GM18951 (cell line): ENCODE measurements at regions not wholly inside any gene's neighbourhood (a gene's known extent, or its start where the extent isn't known, plus 50 kb on each side); places are given as distances from the start of the nearest gene placed in this dataset.

Source experiments
- POLR2A ChIP-seq: IDR thresholded peaks from 4 replicates; pipeline ENCODE4 v1.6.1; 2011; ENCODE audit warnings: mild to moderate bottlenecking; ENCODE audit not compliant: insufficient read length, insufficient read depth; ENCODE audit errors: extremely low read depth
- in situ Hi-C: fragments of 300-500 bp; cut with MboI; formaldehyde crosslinking; loops from one replicate; pipeline ENCODE4 v1.12.0; 2022; ENCODE audit warnings: low sequenced_read_pairs, mixed read lengths, inconsistent platforms; ENCODE audit not compliant: unreplicated experiment

GRCh38 chr6:163826629-163827028 is 412.1 kb downstream of the QKI start:
- no peak for TF ChIP-seq POLR2A
- in situ Hi-C loops: no loop called here

GRCh38 chr6:163825033-163825432 is 410.5 kb downstream of the QKI start:
- TF ChIP-seq POLR2A: no peak

GRCh38 chr6:163823577-163823976 is 409.1 kb downstream of the QKI start:
- in situ Hi-C loops: no loop called here
- no peak for TF ChIP-seq POLR2A

More at GRCh38 chr6:163825033-163825432, 410.5 kb downstream of the QKI start:
- in situ Hi-C loops: no loop called here

- in situ Hi-C loops: no loop called here
Observed at GRCh38 chr6:163820745-163821458, 406.4 kb downstream of the QKI start.

DNA sequence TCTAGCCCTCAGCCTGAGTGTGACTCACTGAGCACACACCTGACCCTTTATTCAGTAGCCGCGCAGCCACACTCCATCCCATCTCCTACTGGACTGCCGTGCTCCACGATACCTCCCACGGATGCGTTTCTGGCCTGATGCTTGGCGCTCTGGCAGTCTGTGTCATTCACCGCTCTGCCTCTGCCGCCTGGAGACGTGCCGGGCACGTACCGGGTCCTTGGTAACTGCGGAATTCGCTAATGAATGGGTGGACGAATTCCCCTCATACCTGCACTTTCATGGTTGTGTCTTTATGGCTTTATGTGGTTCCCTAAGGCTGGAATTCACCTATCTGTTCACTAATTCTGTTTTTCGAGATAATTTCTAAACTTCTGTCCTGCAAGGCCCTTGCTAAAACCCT is 405.7 kb downstream of the QKI start:
- TF ChIP-seq POLR2A: no peak
- in situ Hi-C loops: no loop called here

More at GRCh38 chr6:163820745-163821458, 406.4 kb downstream of the QKI start:
- TF ChIP-seq POLR2A: no peak

DNA sequence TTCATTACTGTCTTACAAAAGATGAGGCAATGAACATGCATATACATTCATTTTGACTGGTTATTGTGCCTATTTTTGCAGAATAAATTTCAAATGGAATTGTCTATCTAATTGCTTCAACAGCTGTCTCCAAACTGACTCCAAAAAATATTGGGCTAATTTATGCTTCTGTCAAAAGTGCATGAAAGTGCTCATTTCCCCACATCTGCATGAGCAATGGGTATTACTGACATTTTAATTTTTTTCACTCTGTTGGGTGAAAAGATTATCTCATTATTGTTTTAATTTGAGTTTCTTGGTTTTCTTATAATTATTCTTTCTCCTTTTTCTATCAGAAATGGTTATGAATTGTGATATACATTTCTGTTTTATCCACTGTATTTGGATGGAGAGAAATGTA is 404.2 kb downstream of the QKI start:
- in situ Hi-C loops: no loop called here
- no peak for TF ChIP-seq POLR2A

- in situ Hi-C loops: no loop called here
- TF ChIP-seq POLR2A: no peak
Observed at GRCh38 chr6:163816441-163816840, 401.9 kb downstream of the QKI start.

DNA sequence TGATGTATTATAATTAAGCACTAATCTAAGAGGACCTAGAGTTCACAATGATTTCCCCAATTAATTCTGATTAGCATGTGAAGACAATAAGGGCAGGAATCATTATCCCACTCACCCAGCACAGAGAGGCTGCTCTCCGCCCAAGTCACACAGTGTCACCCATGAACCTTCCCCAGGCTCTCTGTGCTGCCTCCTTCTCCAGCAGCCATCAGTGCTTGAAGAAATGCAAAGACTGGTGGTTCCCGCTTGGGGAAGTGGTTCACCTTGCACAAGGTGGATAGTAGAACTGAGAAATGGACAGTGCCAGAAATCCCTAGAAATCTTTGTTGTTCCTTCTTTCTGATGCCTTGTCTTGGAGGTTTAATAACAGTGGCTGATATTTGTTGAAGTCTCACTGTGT is 401.3 kb downstream of the QKI start:
- in situ Hi-C loops: no loop called here
- no peak for TF ChIP-seq POLR2A

GRCh38 chr6:163814494-163815364 is 400.2 kb downstream of the QKI start:
- in situ Hi-C loops: no loop called here
- no peak for TF ChIP-seq POLR2A

DNA sequence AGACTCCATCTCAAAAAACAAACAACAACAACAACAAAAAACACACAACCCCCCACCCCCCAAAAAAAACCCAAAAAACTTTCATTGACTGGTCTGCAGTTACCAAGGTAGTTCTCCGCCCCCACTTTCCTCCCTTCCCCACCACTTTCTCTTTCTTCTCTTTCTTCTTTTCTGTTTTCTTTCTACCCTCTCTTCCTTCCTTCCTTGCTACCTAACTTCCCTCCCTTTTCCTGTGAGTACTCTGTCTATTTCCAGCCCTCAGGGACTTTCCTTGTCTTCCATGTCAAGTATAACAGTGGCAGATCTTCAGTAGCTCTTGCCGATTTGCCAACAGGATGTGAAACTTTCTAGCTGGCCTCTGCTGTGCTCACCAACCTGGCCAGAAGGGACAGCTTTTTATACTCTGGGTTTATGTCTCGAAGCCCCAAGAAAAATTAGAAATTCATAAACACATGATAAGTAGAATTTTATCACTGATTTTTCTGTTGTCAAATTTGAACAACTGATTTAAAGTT is 399.5 kb downstream of the QKI start:
- no peak for TF ChIP-seq POLR2A

DNA sequence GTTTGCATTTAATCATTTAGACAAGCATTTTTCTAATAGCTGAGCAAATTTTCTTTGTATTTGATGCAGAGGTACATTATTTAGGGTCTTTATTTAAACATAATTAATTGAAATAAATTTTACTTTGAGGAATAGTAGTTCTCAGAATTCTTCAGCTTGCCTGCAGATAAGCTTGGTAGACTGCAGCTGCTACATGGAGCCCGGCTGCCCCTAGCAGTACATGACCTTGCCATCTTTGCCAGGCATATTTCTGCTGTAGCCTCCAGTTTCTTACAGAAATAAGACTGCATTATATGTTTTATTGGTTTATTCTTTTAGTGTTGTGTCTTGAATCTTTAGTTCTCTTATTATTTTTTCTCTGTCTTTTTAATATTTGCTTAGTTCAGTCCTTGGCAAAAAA is 396.8 kb downstream of the QKI start:
- TF ChIP-seq POLR2A: no peak
- in situ Hi-C loops: no loop called here

More for the DNA sequence above, 399.5 kb downstream of the QKI start:
- in situ Hi-C loops: no loop called here

DNA sequence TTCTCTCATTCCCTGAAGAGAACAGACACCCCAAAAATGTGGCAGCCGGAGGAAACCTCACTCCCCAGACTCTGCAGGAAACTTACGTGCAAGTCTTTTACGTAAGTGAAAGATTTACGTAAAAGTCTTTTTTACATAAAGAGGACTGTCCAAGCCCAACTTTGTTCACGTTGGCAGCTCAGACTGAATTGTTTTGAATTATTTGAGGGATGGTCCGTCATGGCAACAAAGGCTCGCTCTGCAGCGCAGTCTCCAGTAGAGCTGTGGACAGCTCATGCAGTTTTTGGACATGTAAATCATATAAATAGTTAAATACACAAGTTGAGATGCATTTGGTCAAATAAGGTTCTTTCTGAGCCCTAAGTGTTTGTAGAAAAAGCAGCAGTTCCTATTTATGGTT is 394.8 kb downstream of the QKI start:
- TF ChIP-seq POLR2A: no peak
- in situ Hi-C loops: no loop called here

GRCh38 chr6:163808871-163809270 is 394.4 kb downstream of the QKI start:
- in situ Hi-C loops: no loop called here
- TF ChIP-seq POLR2A: no peak
